Neural cell (in vitro differentiated cells): ENCODE measurements at regions not wholly inside any gene's neighbourhood (a gene's known extent, or its start where the extent isn't known, plus 50 kb on each side); places are given as distances from the start of the nearest gene placed in this dataset.

Experiments used
- EP300 ChIP-seq: fragments of 450-650 bp; conservative IDR thresholded peaks from 2 replicates; pipeline ENCODE4 v1.6.1; 2014; ENCODE audit warnings: antibody characterized with exemption, mild to moderate bottlenecking, moderate library complexity; ENCODE audit not compliant: poor library complexity, severe bottlenecking
- EZH2 ChIP-seq: fragments of 200-600, 300-800 bp; shearing (Covaris generic), sonication (generic); IDR thresholded peaks from 2 replicates; pipeline ENCODE4 v1.6.1; 2014; ENCODE audit warnings: antibody characterized with exemption, low read length, borderline replicate concordance, mild to moderate bottlenecking; ENCODE audit not compliant: insufficient read depth, poor library complexity, severe bottlenecking
- POLR2AphosphoS5 ChIP-seq: IDR thresholded peaks from 2 replicates; pipeline ENCODE4 v1.6.1; 2012
- RAD21 ChIP-seq: fragments of 450-650 bp; conservative IDR thresholded peaks from 2 replicates; pipeline ENCODE4 v1.6.1; 2014; ENCODE audit warnings: antibody characterized with exemption, mild to moderate bottlenecking, moderate library complexity
- SMC3 ChIP-seq: fragments of 450-650 bp; conservative IDR thresholded peaks from 2 replicates; pipeline ENCODE4 v1.6.1; 2014; ENCODE audit warnings: antibody characterized with exemption, mild to moderate bottlenecking, moderate library complexity; ENCODE audit not compliant: poor library complexity
- TAF1 ChIP-seq: IDR thresholded peaks from 2 replicates; pipeline ENCODE4 v1.6.1; 2012; ENCODE audit warnings: low read depth
- TF ChIP-seq, protein P1 (sequence below): fragments of 450-650 bp; IDR thresholded peaks from 2 replicates; pipeline ENCODE4 v1.5.1; 2014; ENCODE audit warnings: antibody characterized with exemption, mild to moderate bottlenecking, moderate library complexity; ENCODE audit not compliant: poor library complexity, severe bottlenecking
- TF ChIP-seq, protein P2 (sequence below): IDR thresholded peaks from 2 replicates; pipeline ENCODE4 v1.6.1; 2012; ENCODE audit warnings: borderline replicate concordance

DNA sequence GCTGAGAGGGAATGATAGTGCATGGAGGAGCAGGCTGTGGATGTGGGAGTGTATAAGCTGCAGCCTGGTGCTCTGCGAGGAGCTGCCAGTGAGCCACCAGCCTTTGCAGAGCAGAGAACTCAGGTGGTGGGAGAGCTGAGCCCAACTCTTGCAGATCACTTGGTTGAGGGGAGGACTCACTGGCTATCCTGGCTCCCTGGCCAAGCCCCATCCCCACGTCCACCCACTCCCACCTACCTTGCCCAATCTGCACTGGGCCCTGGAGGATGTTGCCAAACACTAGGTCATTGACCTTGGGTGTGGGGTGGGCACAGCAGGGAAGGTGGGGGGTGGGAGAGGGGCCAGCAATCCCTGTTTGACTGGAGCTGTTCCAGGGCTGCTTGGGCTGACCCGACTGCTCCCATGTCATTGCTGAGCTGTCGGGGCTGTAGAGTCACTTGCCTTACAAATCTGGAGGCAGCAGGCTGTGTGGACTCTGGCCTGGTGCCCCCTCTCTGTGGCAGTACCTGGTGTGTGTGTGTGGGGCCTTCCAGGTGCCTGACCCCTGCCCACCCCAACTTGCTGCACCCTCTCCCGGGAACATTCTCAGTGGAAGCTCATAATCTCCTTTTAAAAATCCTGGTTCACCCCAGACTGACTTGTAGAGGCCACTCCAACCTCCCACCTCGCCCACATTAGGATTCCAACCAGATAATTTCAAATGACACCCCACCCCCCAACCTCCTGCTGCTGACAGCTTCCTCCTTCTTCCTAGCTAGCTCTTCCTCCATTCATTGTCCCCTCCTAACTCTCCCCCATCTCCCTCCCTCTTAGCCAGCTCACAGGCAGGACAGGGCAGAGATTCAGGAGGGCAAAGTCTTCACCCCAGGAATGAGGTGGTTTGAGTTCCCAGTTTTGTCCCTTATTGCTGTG is 162.3 kb downstream of the MRPL14 start:
- TF ChIP-seq SMC3 (no peak), EZH2 (no peak), POLR2AphosphoS5 (no peak), EP300 (no peak), TAF1 (no peak), RAD21 (no peak)
- TF ChIP-seq, protein P1, sequence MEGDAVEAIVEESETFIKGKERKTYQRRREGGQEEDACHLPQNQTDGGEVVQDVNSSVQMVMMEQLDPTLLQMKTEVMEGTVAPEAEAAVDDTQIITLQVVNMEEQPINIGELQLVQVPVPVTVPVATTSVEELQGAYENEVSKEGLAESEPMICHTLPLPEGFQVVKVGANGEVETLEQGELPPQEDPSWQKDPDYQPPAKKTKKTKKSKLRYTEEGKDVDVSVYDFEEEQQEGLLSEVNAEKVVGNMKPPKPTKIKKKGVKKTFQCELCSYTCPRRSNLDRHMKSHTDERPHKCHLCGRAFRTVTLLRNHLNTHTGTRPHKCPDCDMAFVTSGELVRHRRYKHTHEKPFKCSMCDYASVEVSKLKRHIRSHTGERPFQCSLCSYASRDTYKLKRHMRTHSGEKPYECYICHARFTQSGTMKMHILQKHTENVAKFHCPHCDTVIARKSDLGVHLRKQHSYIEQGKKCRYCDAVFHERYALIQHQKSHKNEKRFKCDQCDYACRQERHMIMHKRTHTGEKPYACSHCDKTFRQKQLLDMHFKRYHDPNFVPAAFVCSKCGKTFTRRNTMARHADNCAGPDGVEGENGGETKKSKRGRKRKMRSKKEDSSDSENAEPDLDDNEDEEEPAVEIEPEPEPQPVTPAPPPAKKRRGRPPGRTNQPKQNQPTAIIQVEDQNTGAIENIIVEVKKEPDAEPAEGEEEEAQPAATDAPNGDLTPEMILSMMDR: no peak
- TF ChIP-seq, protein P2, sequence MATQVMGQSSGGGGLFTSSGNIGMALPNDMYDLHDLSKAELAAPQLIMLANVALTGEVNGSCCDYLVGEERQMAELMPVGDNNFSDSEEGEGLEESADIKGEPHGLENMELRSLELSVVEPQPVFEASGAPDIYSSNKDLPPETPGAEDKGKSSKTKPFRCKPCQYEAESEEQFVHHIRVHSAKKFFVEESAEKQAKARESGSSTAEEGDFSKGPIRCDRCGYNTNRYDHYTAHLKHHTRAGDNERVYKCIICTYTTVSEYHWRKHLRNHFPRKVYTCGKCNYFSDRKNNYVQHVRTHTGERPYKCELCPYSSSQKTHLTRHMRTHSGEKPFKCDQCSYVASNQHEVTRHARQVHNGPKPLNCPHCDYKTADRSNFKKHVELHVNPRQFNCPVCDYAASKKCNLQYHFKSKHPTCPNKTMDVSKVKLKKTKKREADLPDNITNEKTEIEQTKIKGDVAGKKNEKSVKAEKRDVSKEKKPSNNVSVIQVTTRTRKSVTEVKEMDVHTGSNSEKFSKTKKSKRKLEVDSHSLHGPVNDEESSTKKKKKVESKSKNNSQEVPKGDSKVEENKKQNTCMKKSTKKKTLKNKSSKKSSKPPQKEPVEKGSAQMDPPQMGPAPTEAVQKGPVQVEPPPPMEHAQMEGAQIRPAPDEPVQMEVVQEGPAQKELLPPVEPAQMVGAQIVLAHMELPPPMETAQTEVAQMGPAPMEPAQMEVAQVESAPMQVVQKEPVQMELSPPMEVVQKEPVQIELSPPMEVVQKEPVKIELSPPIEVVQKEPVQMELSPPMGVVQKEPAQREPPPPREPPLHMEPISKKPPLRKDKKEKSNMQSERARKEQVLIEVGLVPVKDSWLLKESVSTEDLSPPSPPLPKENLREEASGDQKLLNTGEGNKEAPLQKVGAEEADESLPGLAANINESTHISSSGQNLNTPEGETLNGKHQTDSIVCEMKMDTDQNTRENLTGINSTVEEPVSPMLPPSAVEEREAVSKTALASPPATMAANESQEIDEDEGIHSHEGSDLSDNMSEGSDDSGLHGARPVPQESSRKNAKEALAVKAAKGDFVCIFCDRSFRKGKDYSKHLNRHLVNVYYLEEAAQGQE: no peak
